MG63 (cell line): ENCODE measurements at regions not wholly inside any gene's neighbourhood (a gene's known extent, or its start where the extent isn't known, plus 50 kb on each side); places are given as distances from the start of the nearest gene placed in this dataset.

ENCODE experiments used
- DNase-seq: peaks from one replicate; pipeline ENCODE4 v3.0.0-alpha.2; 2020
- H3K27me3 ChIP-seq: fragments of 250-450 bp; sonication (Bioruptor Pico); 2 replicates; pipeline ENCODE4 v1.5.1; 2020; ENCODE audit warnings: mild to moderate bottlenecking, moderate library complexity
- H3K36me3 ChIP-seq: fragments of 250-450 bp; sonication (Bioruptor Pico); 2 replicates; pipeline ENCODE4 v1.5.1; 2020; ENCODE audit warnings: mild to moderate bottlenecking, moderate library complexity
- H3K4me3 ChIP-seq: fragments of 250-450 bp; sonication (Bioruptor Pico); 2 replicates; pipeline ENCODE4 v1.5.1; 2020; ENCODE audit warnings: mild to moderate bottlenecking, moderate library complexity
- H3K9me3 ChIP-seq: fragments of 250-450 bp; sonication (Bioruptor Pico); 2 replicates; pipeline ENCODE4 v1.5.1; 2020; ENCODE audit warnings: mild to moderate bottlenecking, moderate library complexity

GRCh38 chr1:25030674-25031589 lies 100.9 kb upstream of the RUNX3 start:
- H3K9me3 ChIP-seq = no peaks in the 10 kb centered on the region
- no peak overlapping the region for H3K4me3 ChIP-seq
- DNase-seq = no peak
- H3K36me3 ChIP-seq = no peaks in the 10 kb centered on the region
- H3K27me3 ChIP-seq = no peaks in the 10 kb centered on the region

DNA sequence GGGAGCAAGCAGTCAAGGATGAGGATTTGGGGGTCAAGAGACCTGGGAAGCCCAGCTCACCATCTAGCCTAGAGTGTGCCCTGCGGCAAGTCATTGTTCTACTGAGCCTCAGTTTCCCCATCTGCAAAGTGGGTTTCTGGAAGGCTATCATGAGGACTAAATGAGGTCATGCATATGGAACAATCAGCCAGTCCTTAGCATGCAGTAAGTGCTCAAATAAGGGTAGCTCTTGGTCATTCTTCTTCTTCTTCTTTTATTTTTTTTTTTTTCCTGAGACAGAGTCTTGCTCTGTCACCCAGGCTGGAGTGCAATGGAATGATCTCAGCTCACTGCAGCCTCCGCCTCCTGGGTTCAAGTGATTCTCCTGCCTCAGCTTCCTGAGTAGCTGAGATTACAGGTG lies 99.9 kb upstream of the RUNX3 start:
- H3K4me3 ChIP-seq = no peak overlapping the region
- no peaks in the 10 kb centered on the region for H3K9me3 ChIP-seq
- DNase-seq = no peak
- no peaks in the 10 kb centered on the region for H3K27me3 ChIP-seq
- H3K36me3 ChIP-seq = no peaks in the 10 kb centered on the region

DNA sequence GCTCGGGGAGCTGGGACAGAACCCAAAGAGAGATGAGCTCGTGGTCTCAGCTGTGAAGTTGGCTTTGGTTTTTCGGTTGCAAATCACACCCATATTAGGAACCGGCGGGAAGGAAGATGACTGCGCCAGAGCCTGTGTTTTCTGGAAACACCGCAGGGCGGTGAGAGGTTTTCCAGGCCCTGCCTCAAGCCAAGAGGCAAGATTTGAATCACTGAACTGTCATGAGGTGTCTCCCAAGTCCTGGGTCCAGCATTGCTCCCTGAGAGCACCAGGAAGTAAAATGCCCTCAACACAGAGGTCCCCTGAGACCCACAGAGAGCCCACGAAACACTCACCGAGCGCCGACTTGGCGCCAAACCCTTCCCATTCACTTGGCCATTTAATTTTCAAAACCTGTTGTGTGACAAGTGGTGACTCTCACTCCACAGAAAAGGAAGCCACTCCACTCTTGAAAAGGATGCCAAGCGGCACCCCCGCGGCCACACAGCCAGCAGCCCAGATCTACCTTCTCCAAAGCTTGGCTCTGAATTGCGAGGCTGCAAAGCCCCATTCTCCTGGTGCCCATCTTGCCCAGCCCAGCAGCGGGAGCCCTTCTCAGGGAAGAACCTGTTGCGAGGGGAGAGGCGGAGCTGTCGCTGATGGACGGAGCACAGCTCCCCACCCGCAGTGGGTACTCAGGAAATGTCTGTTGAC lies 99.0 kb upstream of the RUNX3 start:
- H3K4me3 ChIP-seq = no peak overlapping the region
- H3K9me3 ChIP-seq = no peaks in the 10 kb centered on the region
- DNase-seq = no peak
- H3K27me3 ChIP-seq = no peaks in the 10 kb centered on the region
- no peaks in the 10 kb centered on the region for H3K36me3 ChIP-seq

GRCh38 chr1:25028587-25028906 lies 98.5 kb upstream of the RUNX3 start:
- Histone ChIP-seq H3K9me3 (no peaks in the 10 kb centered on the region), H3K27me3 (no peaks in the 10 kb centered on the region), H3K36me3 (no peaks in the 10 kb centered on the region), H3K4me3 (no peak overlapping the region)
- no peak for DNase-seq

- Histone ChIP-seq H3K36me3 (no peaks in the 10 kb centered on the region), H3K27me3 (no peaks in the 10 kb centered on the region), H3K4me3 (no peak overlapping the region), H3K9me3 (no peaks in the 10 kb centered on the region)
- DNase-seq = no peak
These were observed 97.9 kb upstream of the RUNX3 start for GRCh38 chr1:25027822-25028586.

DNA sequence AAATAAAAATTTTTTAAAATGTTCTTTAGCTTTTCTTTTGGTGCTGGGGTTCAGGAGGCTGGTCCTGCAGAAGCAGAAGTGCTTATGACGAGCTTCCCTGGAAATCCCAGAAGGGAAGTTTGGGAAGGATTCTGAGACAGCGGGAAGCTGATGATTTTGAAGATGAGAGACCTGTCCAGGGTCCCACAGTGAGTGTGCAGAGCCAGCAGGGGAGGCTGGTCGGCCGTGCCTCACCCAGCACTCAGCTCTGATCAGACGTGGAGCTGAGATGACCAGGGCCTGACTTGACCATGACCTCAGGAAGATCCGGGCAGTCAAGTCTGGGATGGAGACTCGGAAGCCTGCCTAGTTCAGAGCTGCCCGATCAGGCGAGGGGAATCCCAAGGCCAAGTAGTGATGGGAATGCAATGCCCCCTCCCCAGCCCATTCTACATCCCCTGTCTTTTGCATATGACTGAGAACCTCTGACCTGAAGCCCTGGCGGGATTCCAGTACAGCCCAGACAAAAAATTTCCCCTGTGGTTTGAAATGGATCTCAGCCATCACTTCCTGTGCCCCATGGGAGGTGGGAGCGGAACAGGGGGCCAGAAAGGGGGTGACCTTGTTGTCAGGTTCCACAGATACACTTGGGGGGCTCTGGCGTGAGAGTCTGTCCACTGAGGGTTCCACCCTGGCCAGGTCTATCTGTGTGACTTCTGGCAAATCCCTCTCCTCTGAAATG lies 96.8 kb upstream of the RUNX3 start:
- Histone ChIP-seq H3K36me3 (no peaks in the 10 kb centered on the region), H3K9me3 (no peaks in the 10 kb centered on the region), H3K4me3 (no peak overlapping the region), H3K27me3 (no peaks in the 10 kb centered on the region)
- no peak for DNase-seq

DNA sequence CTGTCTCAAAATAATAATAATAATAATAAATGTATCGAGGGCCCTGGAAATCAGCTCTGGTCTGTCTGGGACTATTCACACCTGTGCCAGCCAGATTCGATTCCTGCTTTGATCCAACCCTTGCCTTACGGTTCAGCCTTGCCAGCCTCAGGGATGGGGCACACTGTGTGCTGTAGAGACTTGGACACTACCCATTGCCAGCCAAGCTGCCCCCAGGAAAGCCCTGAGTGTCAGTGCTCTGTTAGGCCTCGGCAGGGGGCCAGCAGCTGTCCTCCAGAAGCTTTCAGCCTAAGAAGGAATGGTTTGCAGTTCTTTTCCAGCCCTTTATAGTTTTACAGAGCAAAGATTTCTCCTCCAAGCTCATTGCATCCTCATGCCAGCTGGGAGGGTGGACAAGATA lies 96.2 kb upstream of the RUNX3 start:
- H3K9me3 ChIP-seq = no peaks in the 10 kb centered on the region
- no peak for DNase-seq
- H3K4me3 ChIP-seq = no peak overlapping the region
- H3K36me3 ChIP-seq = no peaks in the 10 kb centered on the region
- H3K27me3 ChIP-seq = no peaks in the 10 kb centered on the region

- Histone ChIP-seq H3K4me3 (no peak overlapping the region), H3K9me3 (no peaks in the 10 kb centered on the region), H3K36me3 (no peaks in the 10 kb centered on the region), H3K27me3 (no peaks in the 10 kb centered on the region)
- no peak for DNase-seq
These were observed 94.7 kb upstream of the RUNX3 start for GRCh38 chr1:25024615-25025350.

DNA sequence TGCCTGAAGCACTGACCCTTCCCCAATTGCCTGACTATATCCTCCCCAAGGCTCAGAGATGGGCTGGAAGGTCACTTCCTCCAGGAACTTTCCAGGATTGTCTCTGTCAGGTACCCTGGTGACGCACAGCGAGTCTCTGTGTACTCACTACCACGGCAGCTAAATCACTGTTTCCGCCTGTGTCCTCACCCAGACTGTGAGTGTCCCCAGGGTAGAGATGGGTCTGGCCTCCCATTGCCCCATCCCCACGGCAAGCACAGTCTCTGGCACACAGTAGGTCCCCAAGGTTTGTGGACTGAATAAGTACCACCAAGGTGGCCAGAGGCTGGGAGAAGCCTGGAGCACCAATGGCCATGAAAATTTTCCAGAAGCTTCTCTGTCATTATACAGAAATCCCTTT lies 93.8 kb upstream of the RUNX3 start:
- no peaks in the 10 kb centered on the region for H3K27me3 ChIP-seq
- no peaks in the 10 kb centered on the region for H3K9me3 ChIP-seq
- H3K36me3 ChIP-seq = no peaks in the 10 kb centered on the region
- no peak for DNase-seq
- no peak overlapping the region for H3K4me3 ChIP-seq

GRCh38 chr1:25023190-25023578 lies 93.1 kb upstream of the RUNX3 start:
- H3K27me3 ChIP-seq = no peaks in the 10 kb centered on the region
- no peaks in the 10 kb centered on the region for H3K36me3 ChIP-seq
- DNase-seq = no peak
- H3K9me3 ChIP-seq = no peaks in the 10 kb centered on the region
- no peak overlapping the region for H3K4me3 ChIP-seq

DNA sequence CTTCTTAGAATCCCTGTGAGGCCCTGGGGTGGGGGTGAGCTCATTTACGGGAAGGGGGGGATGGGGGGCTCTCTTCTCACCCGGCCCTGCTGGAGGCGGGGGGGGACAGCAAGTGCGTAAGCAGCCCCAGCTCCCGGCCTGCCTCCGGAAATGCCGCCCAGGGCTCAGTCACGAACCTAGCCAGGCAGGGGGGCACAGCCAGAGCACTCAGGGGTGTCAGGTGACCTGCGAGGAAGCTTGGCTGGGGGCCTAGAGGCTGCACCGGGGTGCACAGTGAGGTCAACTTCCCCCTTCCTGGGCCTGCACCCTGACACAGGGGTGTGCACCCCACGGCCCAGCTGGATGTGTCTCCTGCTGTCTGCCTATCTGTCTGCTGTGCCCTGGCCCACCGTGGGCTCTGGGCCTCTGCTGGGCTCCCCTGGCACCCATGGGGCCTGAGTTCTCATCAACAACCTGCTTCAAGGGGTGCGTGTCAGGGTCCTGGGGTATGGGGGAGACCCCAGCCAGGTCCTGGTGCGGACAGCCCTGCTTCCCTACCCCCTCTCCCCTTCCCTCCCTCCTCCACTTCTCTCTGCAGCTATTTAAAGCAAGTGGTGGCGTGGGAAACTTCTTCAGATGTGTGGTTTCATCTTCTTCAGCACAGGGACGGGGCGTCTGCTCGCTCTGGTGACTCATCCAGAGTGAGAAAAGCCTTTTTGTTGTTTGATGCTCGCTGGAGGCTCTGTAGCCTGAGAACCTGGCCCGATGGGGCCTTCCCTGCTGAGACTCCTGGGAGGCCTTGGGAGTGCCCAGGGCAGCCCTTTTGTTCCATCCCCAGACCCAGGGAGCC lies 92.5 kb upstream of the RUNX3 start:
- DNase-seq = peak; percentile 49
- Histone ChIP-seq H3K9me3 (no peaks in the 10 kb centered on the region), H3K27me3 (no peaks in the 10 kb centered on the region), H3K36me3 (no peaks in the 10 kb centered on the region), H3K4me3 (no peak overlapping the region)

DNA sequence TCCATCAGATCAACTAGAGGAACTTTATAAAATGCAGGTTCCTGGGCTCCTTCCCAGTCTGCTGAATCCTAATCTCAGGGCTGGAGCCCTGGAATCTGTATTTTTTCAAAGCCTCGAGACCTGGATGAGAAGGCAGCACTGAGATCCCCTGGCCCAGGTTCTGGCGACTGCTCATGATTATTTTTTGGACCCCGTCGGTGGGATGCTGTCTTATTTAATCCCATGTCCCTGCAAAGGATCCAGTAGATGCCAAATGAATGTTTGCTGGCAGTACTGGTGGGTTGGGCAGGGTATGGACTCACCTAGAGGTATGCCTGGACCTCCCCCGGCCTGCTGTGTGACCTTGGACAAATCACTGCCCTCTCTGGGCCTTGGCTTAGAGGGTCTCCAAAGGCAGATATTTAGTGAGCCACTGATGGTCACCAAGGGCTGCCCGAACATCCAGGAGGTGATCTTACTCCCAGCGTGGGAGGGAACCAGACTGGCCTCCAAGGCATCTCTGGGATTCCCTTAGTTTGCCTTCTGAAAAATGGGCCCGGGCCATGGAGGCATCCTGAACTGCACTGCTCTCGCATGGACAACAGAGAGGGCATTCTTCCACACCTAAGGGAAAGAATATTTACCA lies 91.6 kb upstream of the RUNX3 start:
- Histone ChIP-seq H3K36me3 (no peaks in the 10 kb centered on the region), H3K4me3 (no peak overlapping the region), H3K9me3 (no peaks in the 10 kb centered on the region), H3K27me3 (no peaks in the 10 kb centered on the region)
- no peak for DNase-seq

GRCh38 chr1:25020851-25021590 lies 90.9 kb upstream of the RUNX3 start:
- no peaks in the 10 kb centered on the region for H3K36me3 ChIP-seq
- no peaks in the 10 kb centered on the region for H3K9me3 ChIP-seq
- no peaks in the 10 kb centered on the region for H3K27me3 ChIP-seq
- no peak overlapping the region for H3K4me3 ChIP-seq
- DNase-seq = no peak

DNA sequence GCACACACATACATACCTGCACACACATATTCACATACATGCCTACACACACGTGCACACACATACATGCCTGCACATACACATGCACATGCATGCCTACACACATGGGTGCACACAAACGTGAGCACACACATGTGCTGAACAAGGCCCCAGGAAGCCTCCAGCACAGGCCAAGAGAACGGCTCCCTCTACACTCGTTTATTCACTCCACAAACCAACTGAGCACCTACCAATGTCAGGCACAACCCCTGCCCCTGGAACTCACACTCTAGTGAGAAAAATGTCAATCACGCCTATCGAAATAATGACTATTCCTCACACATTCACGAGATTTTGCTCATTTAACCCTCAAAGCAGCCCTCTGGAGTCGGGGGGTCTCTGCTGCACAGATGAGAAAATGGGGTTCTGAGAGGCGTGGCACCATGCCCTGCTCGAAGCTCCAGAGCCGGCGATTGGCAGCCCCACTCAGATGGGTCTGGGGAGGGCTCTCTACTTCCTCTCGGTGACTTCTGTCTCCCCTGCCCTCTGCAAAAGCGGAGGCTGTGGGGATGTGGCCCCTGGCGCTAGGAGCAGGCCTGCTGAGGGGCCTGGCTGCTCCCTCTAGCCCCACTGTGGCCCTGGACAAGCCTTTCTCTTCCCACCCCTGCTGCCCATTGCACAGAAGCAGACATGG lies 90.2 kb upstream of the RUNX3 start:
- no peaks in the 10 kb centered on the region for H3K27me3 ChIP-seq
- H3K9me3 ChIP-seq = no peaks in the 10 kb centered on the region
- H3K36me3 ChIP-seq = no peaks in the 10 kb centered on the region
- no peak overlapping the region for H3K4me3 ChIP-seq
- no peak for DNase-seq
